Panc1 (cell line): ENCODE measurements at regions not wholly inside any gene's neighbourhood (a gene's known extent, or its start where the extent isn't known, plus 50 kb on each side); places are given as distances from the start of the nearest gene placed in this dataset.

Experiments used
- ATAC-seq: fragments of 200-7000 bp; cut with Tn5 transposase; 2 replicates; pipeline ENCODE4 v1.9.1; 2020; ENCODE audit warnings: mild to moderate bottlenecking, moderate library complexity
- BruUV-seq: library from RNA; stranded (reverse); fragments of 400-500 nt; replicated peaks from 2 replicates; lab custom pipeline; 2021; lab: Mats Ljungman, UMichigan
- CTCF ChIA-PET: fragments of 300-600 bp; sonication (Branson Sonifier 250); formaldehyde crosslinking; loops from one replicate; lab custom pipeline; 2022; ENCODE audit warnings: antibody characterized with exemption; lab: Charles Lee
- POLR2A ChIA-PET: fragments of 300-600 bp; sonication (Branson Sonifier 250); formaldehyde crosslinking; loops from one replicate; lab custom pipeline; 2022; ENCODE audit warnings: antibody characterized with exemption; lab: Charles Lee
- DNase-seq: peaks from one replicate; pipeline ENCODE4 v3.0.0-alpha.2; 2010; ENCODE audit warnings: low read depth, low spot score
- H3K27ac ChIP-seq: 2 replicates; pipeline ENCODE4 v1.5.1; 2011; ENCODE audit warnings: mild to moderate bottlenecking, low read length, inconsistent platforms
- H3K27me3 ChIP-seq: fragments of 200-500 bp; sonication (Bioruptor generic); 2 replicates; pipeline ENCODE4 v1.6.0; 2014; ENCODE audit warnings: low read length, inconsistent platforms; ENCODE audit not compliant: control insufficient read depth, insufficient read depth
- H3K36me3 ChIP-seq: fragments of 200-500 bp; sonication (Bioruptor generic); 2 replicates; pipeline ENCODE4 v1.5.1; 2014; ENCODE audit warnings: inconsistent platforms, mild to moderate bottlenecking, low read length, moderate library complexity; ENCODE audit not compliant: control insufficient read depth, insufficient read depth
- H3K4me1 ChIP-seq: 2 replicates; pipeline ENCODE4 v1.5.1; 2011; ENCODE audit warnings: inconsistent platforms, mild to moderate bottlenecking, low read length, moderate library complexity; ENCODE audit not compliant: control insufficient read depth, insufficient read depth
- H3K4me3 ChIP-seq, 2 experiments: 2 replicates each; pipeline ENCODE4 v1.5.1; 2011 to 2012; ENCODE audit warnings: low read depth in 2 of 2, low read length in 2 of 2, mild to moderate bottlenecking in 2 of 2, inconsistent platforms in 1 of 2, moderate library complexity in 1 of 2
- H3K9me3 ChIP-seq: fragments of 200-500 bp; sonication (Bioruptor generic); 2 replicates; pipeline ENCODE4 v1.5.1; 2014; ENCODE audit warnings: low read depth, mild to moderate bottlenecking, inconsistent platforms, low read length, moderate library complexity; ENCODE audit not compliant: control insufficient read depth, insufficient read depth
- POLR2AphosphoS5 ChIP-seq: IDR thresholded peaks from 2 replicates; pipeline ENCODE4 v1.6.1; 2012; ENCODE audit warnings: mild to moderate bottlenecking, low read depth, low read length, moderate library complexity
- SIN3A ChIP-seq: IDR thresholded peaks from 2 replicates; pipeline ENCODE4 v1.6.1; 2012; ENCODE audit warnings: low read depth, mild to moderate bottlenecking, low read length, moderate library complexity, borderline replicate concordance; ENCODE audit not compliant: insufficient read depth
- TCF7L2 ChIP-seq: IDR thresholded peaks from 2 replicates; pipeline ENCODE4 v1.6.1; 2011; ENCODE audit warnings: mild to moderate bottlenecking, low read depth, low read length, inconsistent platforms
- in situ Hi-C: cut with HindIII; loops from 2 replicates; pipeline ENCODE4 v1.10.0; 2016; ENCODE audit warnings: low sequenced_read_pairs, low pct_unique_long_range_greater_than_20kb
- intact Hi-C: fragments of 100-400 bp; cut with micrococcal nuclease; formaldehyde crosslinking; loops from one replicate; pipeline ENCODE4 v1.10.0; 2022; ENCODE audit not compliant: unreplicated experiment
- TF ChIP-seq, protein P1 (sequence below), 2 experiments: IDR thresholded peaks; 2 replicates each; pipeline ENCODE4 v1.6.1; 2011 to 2012; ENCODE audit warnings: low read depth in 2 of 2, control low read depth in 1 of 2, low read length in 1 of 2, mild to moderate bottlenecking in 1 of 2, moderate library complexity in 1 of 2; ENCODE audit not compliant: insufficient read depth in 1 of 2
- TF ChIP-seq, protein P2 (sequence below): fragments of 450-650 bp; IDR thresholded peaks from 2 replicates; pipeline ENCODE4 v1.5.1; 2017; ENCODE audit warnings: mild to moderate bottlenecking

GRCh38 chr10:31129271-31129670, 97.6 kb upstream of the ZNF438 start:
- Histone ChIP-seq H3K27me3 (no peaks in the 10 kb centered on the region), H3K4me1 (no peaks in the 10 kb centered on the region), H3K9me3 (no peaks in the 10 kb centered on the region), H3K4me3 (no peak overlapping the region), H3K27ac (no peak overlapping the region), H3K36me3 (no peaks in the 10 kb centered on the region)
- DNase-seq (no peak), ATAC-seq (no peak)
- CTCF ChIA-PET = no interaction called here
- no TSS peak for BruUV-seq
- intact Hi-C loops (no loop called here), in situ Hi-C loops (no loop called here)
- no peak for TF ChIP-seq POLR2AphosphoS5
- TF ChIP-seq, protein P1, sequence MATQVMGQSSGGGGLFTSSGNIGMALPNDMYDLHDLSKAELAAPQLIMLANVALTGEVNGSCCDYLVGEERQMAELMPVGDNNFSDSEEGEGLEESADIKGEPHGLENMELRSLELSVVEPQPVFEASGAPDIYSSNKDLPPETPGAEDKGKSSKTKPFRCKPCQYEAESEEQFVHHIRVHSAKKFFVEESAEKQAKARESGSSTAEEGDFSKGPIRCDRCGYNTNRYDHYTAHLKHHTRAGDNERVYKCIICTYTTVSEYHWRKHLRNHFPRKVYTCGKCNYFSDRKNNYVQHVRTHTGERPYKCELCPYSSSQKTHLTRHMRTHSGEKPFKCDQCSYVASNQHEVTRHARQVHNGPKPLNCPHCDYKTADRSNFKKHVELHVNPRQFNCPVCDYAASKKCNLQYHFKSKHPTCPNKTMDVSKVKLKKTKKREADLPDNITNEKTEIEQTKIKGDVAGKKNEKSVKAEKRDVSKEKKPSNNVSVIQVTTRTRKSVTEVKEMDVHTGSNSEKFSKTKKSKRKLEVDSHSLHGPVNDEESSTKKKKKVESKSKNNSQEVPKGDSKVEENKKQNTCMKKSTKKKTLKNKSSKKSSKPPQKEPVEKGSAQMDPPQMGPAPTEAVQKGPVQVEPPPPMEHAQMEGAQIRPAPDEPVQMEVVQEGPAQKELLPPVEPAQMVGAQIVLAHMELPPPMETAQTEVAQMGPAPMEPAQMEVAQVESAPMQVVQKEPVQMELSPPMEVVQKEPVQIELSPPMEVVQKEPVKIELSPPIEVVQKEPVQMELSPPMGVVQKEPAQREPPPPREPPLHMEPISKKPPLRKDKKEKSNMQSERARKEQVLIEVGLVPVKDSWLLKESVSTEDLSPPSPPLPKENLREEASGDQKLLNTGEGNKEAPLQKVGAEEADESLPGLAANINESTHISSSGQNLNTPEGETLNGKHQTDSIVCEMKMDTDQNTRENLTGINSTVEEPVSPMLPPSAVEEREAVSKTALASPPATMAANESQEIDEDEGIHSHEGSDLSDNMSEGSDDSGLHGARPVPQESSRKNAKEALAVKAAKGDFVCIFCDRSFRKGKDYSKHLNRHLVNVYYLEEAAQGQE (IDR thresholded peaks at IDR 0.05; ENCODE audit: insufficient read depth in 1 of 2, low read depth in 2 of 2, low read length in 1 of 2) = no peak
- POLR2A ChIA-PET = interaction anchor here (0.6 kb wide), 1 partner anchor 770 kb away, joined by 3 read pairs; no protein-coding TSS in a partner anchor

- Histone ChIP-seq H3K4me1 (peaks cover 2% of the 10 kb centered on the region; the same call in 1 of the 2 replicates), H3K27me3 (no peaks in the 10 kb centered on the region), H3K4me3 (no peak overlapping the region), H3K9me3 (no peaks in the 10 kb centered on the region), H3K27ac (no peak overlapping the region), H3K36me3 (no peaks in the 10 kb centered on the region)
- ChIA-PET CTCF (no interaction called here), POLR2A (interaction anchor here (0.6 to 0.7 kb wide), 2 partner anchors 98 to 770 kb away, joined by 3 read pairs; partner anchors contain the start of gene ZNF438)
- BruUV-seq = no TSS peak
- DNase-seq (no peak), ATAC-seq (no peak)
- no peak for TF ChIP-seq SIN3A
- TF ChIP-seq, protein P2, sequence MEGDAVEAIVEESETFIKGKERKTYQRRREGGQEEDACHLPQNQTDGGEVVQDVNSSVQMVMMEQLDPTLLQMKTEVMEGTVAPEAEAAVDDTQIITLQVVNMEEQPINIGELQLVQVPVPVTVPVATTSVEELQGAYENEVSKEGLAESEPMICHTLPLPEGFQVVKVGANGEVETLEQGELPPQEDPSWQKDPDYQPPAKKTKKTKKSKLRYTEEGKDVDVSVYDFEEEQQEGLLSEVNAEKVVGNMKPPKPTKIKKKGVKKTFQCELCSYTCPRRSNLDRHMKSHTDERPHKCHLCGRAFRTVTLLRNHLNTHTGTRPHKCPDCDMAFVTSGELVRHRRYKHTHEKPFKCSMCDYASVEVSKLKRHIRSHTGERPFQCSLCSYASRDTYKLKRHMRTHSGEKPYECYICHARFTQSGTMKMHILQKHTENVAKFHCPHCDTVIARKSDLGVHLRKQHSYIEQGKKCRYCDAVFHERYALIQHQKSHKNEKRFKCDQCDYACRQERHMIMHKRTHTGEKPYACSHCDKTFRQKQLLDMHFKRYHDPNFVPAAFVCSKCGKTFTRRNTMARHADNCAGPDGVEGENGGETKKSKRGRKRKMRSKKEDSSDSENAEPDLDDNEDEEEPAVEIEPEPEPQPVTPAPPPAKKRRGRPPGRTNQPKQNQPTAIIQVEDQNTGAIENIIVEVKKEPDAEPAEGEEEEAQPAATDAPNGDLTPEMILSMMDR = no peak
- TF ChIP-seq TCF7L2 = no peak
- TF ChIP-seq, protein P1 (IDR thresholded peaks at IDR 0.05; ENCODE audit: insufficient read depth in 1 of 2, low read depth in 2 of 2, low read length in 1 of 2) = no peak
- no peak for TF ChIP-seq POLR2AphosphoS5
- in situ Hi-C loops = no loop called here
- intact Hi-C loops = no loop called here
These were observed 98.3 kb upstream of the ZNF438 start for GRCh38 chr10:31129880-31130405.
